ENCODE measurements at regions not wholly inside any gene's neighbourhood (a gene's known extent, or its start where the extent isn't known, plus 50 kb on each side); places are given as distances from the start of the nearest gene placed in this dataset.

DNA sequence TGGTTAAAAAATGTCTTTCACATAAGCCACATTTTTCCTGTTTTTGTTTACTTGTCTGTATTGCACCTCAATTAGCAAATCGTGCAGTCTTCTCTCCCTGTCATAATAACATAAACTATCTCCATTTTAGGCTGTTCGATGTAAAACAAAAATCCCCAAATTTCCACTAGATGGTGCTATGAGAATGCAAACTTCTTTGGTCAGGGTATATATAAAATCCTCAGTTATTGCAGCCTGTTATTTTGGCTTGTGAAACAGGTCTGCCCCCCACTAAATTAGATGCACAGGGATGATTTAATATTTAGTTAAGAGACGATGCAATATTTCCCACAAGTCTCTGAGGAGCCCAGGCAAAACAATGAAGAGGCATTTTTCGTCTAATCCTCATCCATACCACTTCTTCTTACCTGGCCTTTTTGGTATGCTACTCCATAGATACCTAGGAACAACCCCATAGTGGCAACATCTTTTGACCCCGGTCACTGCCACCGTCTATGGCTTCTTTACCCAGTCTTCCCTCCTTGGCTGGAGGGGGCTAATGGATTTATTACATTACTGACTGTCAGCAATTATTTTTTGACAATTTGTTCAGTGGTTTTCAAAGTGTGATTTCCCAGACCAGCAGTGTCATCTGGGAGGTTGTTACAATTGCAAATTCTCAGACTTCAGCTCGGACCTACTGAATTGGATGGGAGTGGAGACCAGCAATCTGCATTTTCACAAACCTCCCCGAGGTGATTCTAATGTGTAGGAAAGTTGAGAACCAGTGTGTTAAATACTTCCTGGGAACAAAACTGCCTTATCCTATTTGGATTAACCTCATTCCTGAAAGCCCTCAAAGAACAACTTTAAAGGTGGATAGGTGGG is 117.4 kb upstream of the CWC22 start:
- H3K27ac ChIP-seq, result no peak overlapping the region
- H3K4me3 ChIP-seq, result no peak overlapping the region
- H3K9me3 ChIP-seq, result no peaks in the 10 kb centered on the region
- 13 to 16% methylated on average over 8 of the region's 8 CpGs for WGBS, 2 donors
- no peaks in the 10 kb centered on the region for H3K27me3 ChIP-seq
- intact Hi-C loops (cut with DNase I), result loop anchor here in 1 of 3 donors (10.0 kb wide), 2 partner anchors 1350 to 1590 kb away; no protein-coding TSS in a partner anchor
- FAIRE-seq (peak; percentile 66), ATAC-seq (peak; percentile 46 to 87 (median 80)), DNase-seq (no peak)
- no peaks in the 10 kb centered on the region for H3K4me1 ChIP-seq
- H3K36me3 ChIP-seq, result no peaks in the 10 kb centered on the region
- peak in 3 of 4 donors; percentile 22 to 40 (median 37) for TF ChIP-seq CTCF (IDR thresholded peaks at IDR 0.05)

DNA sequence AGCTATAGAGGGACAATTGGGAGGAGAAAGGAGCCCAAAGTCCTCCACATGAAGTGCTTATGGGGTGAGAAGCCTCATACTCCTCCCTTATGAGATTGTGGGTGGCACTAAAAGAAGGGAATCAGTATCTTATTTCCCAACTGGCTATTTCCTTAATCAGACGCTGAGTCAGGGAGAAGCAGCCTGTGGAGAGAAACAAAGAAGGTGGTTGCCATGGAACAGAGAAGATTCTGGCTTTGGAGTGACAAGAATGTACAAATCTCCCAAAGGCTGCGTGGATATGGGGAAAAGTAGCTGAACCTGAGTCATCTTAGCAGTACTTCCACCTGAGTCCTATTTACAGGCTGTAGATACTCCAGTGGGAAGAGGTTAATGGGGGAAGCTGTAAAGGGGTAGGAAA is 115.8 kb upstream of the CWC22 start:
- ATAC-seq (no peak), FAIRE-seq (no peak)

DNA sequence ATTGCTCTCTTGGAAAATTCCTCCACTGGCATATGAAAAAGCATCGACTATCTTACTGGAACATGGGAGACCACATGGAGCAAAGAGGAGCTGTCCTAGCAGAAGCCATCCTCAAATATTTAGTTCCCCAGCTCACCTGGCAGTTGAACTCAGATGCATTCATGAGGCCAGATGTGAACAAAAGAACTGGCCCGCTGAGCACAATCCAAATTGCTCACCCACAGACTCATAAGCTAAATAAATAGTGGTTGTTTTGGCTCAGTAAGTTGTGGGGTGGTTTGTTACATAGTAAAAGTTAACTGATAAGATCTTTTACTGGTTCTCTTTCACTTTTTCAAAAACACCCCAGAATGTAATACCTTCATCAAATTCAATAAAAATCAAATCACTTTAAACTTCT is 108.6 kb upstream of the CWC22 start:
- no peaks in the 10 kb centered on the region for H3K27me3 ChIP-seq
- no peaks in the 10 kb centered on the region for H3K36me3 ChIP-seq
- FAIRE-seq (no peak), ATAC-seq (no peak), DNase-seq (no peak)
- no peaks in the 10 kb centered on the region for H3K9me3 ChIP-seq
- H3K27ac ChIP-seq, result no peak overlapping the region
- intact Hi-C loops (cut with DNase I), result no loop called here
- H3K4me3 ChIP-seq, result no peak overlapping the region
- H3K4me1 ChIP-seq, result no peaks in the 10 kb centered on the region
- 67 to 78% methylated on average over 2 of the region's 2 CpGs for WGBS, 2 donors
- no peak for TF ChIP-seq CTCF (IDR thresholded peaks at IDR 0.05)

More for the DNA sequence above, 115.8 kb upstream of the CWC22 start:
- Histone ChIP-seq H3K36me3 (no peaks in the 10 kb centered on the region), H3K4me1 (no peaks in the 10 kb centered on the region), H3K27ac (no peak overlapping the region), H3K9me3 (no peaks in the 10 kb centered on the region), H3K27me3 (no peaks in the 10 kb centered on the region), H3K4me3 (no peak overlapping the region)
- no peak for TF ChIP-seq CTCF (IDR thresholded peaks at IDR 0.05)
- intact Hi-C loops (cut with DNase I), result loop anchor here in 1 of 3 donors (10.0 kb wide), 2 partner anchors 1352 to 1592 kb away; no protein-coding TSS in a partner anchor
- WGBS, 2 donors, result 49 to 58% methylated on average over 2 of the region's 2 CpGs
- DNase-seq, result no peak

GRCh38 chr2:180115269-180115668 is 108.2 kb upstream of the CWC22 start:
- Histone ChIP-seq H3K4me3 (no peak overlapping the region), H3K27ac (no peak overlapping the region), H3K36me3 (no peaks in the 10 kb centered on the region), H3K4me1 (no peaks in the 10 kb centered on the region), H3K27me3 (no peaks in the 10 kb centered on the region), H3K9me3 (no peaks in the 10 kb centered on the region)
- no peak for DNase-seq
- 85 to 87% methylated on average over 2 of the region's 2 CpGs for WGBS, 2 donors
- intact Hi-C loops (cut with DNase I), result no loop called here
- TF ChIP-seq CTCF (IDR thresholded peaks at IDR 0.05), result no peak
- ATAC-seq, result no peak
- no peak for FAIRE-seq

GRCh38 chr2:180111901-180112300 is 104.8 kb upstream of the CWC22 start:
- H3K27me3 ChIP-seq, result no peaks in the 10 kb centered on the region
- no peaks in the 10 kb centered on the region for H3K9me3 ChIP-seq
- no peak for TF ChIP-seq CTCF (IDR thresholded peaks at IDR 0.05)
- H3K27ac ChIP-seq, result no peak overlapping the region
- H3K36me3 ChIP-seq, result no peaks in the 10 kb centered on the region
- no peak for ATAC-seq
- 60 to 73% methylated on average over 1 of the region's 1 CpG for WGBS, 2 donors
- FAIRE-seq, result no peak
- no peaks in the 10 kb centered on the region for H3K4me1 ChIP-seq
- no peak for DNase-seq
- intact Hi-C loops (cut with DNase I), result no loop called here
- no peak overlapping the region for H3K4me3 ChIP-seq
